HepG2 (cell line): ENCODE measurements at regions not wholly inside any gene's neighbourhood (a gene's known extent, or its start where the extent isn't known, plus 50 kb on each side); places are given as distances from the start of the nearest gene placed in this dataset.

Experiments used
- ATAC-seq: fragments of 200-7000 bp; cut with Tn5 transposase; 3 replicates; pipeline ENCODE4 v1.9.1; 2020; ENCODE audit warnings: mild to moderate bottlenecking, moderate library complexity
- BruUV-seq: library from RNA; stranded (reverse); fragments of 400-500 nt; replicated peaks from 2 replicates; lab custom pipeline; 2021; lab: Mats Ljungman, UMichigan
- CTCF ChIA-PET: fragments of 300-600 bp; formaldehyde crosslinking; extraction: SDS; loops from one replicate; lab custom pipeline; 2021; ENCODE audit warnings: low total read pairs, inconsistent platforms, low intra/inter-chr PET ratio; lab: Yijun Ruan, JAX
- POLR2A ChIA-PET: fragments of 350-600 bp; sonication (Branson Sonifier 250); formaldehyde crosslinking; loops from one replicate; lab custom pipeline; 2020; ENCODE audit warnings: antibody characterized with exemption, inconsistent platforms; lab: Yijun Ruan, JAX
- DNase-seq: peaks from one replicate; pipeline ENCODE4 v3.0.0-alpha.2; 2015; ENCODE audit warnings: low spot score
- FAIRE-seq: peaks from 3 replicates; lab custom pipeline; 2011; peaks lifted over from hg19 to GRCh38; lab: Jason Lieb, UNC
- H2AFZ ChIP-seq: one replicate; pipeline ENCODE4 v1.6.1; 2011; ENCODE audit warnings: low read length, inconsistent platforms
- H3K27ac ChIP-seq: fragments of 300-600 bp; 3 replicates; pipeline ENCODE4 v1.8.0; 2011; ENCODE audit warnings: mixed run types, mild to moderate bottlenecking, mixed read lengths, low read length, inconsistent platforms; ENCODE audit not compliant: insufficient read depth; ENCODE audit errors: extremely low read length
- H3K27me3 ChIP-seq, 2 experiments: fragments of 200-600 bp in 1 of 2; 2 replicates in 1 of 2; 3 replicates in 1 of 2; pipeline versions ENCODE4 v1.6.0 to v1.8.0; 2011; ENCODE audit warnings: low read length in 2 of 2, mild to moderate bottlenecking in 2 of 2, moderate library complexity in 2 of 2, inconsistent platforms in 1 of 2; ENCODE audit not compliant: insufficient read depth in 2 of 2, control insufficient read depth in 1 of 2
- H3K36me3 ChIP-seq, 2 experiments: fragments of 200-600 bp in 1 of 2; replicated peaks in 1 of 2; 2 replicates in 1 of 2; 3 replicates in 1 of 2; pipeline versions ENCODE4 v1.5.1 to v1.8.0; 2011; ENCODE audit warnings: low read length in 2 of 2, inconsistent platforms in 1 of 2; ENCODE audit not compliant: insufficient read depth in 2 of 2, control insufficient read depth in 1 of 2
- H3K4me1 ChIP-seq: 2 replicates; pipeline ENCODE4 v1.5.1; 2012; ENCODE audit warnings: low read length, inconsistent platforms; ENCODE audit not compliant: insufficient read depth
- H3K4me2 ChIP-seq: 2 replicates; pipeline ENCODE4 v1.6.0; 2011; ENCODE audit warnings: low read depth, low read length, inconsistent platforms
- H3K4me3 ChIP-seq, 3 experiments: fragments of 200-600 bp in 1 of 3; sonication (generic), shearing (Covaris generic) in 1 of 3; replicated peaks in 1 of 3; 2 replicates each; pipeline ENCODE4 v1.5.1; 2011 to 2016; ENCODE audit warnings: low read length in 3 of 3, inconsistent platforms in 2 of 3, low read depth in 2 of 3, mild to moderate bottlenecking in 2 of 3, control low read depth in 1 of 3, mixed read lengths in 1 of 3; ENCODE audit not compliant: insufficient read depth in 1 of 3
- H3K79me2 ChIP-seq: one replicate; pipeline ENCODE4 v1.6.1; 2011; ENCODE audit warnings: low read length, inconsistent platforms; ENCODE audit not compliant: insufficient read depth
- H3K9ac ChIP-seq: 2 replicates; pipeline ENCODE4 v1.6.0; 2011; ENCODE audit warnings: mild to moderate bottlenecking, low read depth, low read length, inconsistent platforms; ENCODE audit not compliant: insufficient read depth
- H3K9me3 ChIP-seq: 2 replicates; pipeline ENCODE4 v1.5.1; 2012; ENCODE audit warnings: mild to moderate bottlenecking, low read length
- H4K20me1 ChIP-seq: 2 replicates; pipeline ENCODE4 v1.6.0; 2011; ENCODE audit warnings: inconsistent platforms, mild to moderate bottlenecking, low read length, moderate library complexity; ENCODE audit not compliant: insufficient read depth
- ATF1 ChIP-seq: IDR thresholded peaks from 2 replicates; pipeline ENCODE4 v1.6.1; 2016; ENCODE audit warnings: mild to moderate bottlenecking, control low read depth
- CC2D1A ChIP-seq: sonication (generic); formaldehyde crosslinking; IDR thresholded peaks from 2 replicates; pipeline ENCODE4 v1.8.1; 2023; ENCODE audit warnings: mild to moderate bottlenecking, missing genetic modification reagents
- CHCHD3 ChIP-seq: sonication (generic); formaldehyde crosslinking; IDR thresholded peaks from 2 replicates; pipeline ENCODE4 v1.8.0; 2022; ENCODE audit warnings: mild to moderate bottlenecking, missing genetic modification reagents, moderate library complexity
- GTF3A ChIP-seq: sonication (generic); formaldehyde crosslinking; conservative IDR thresholded peaks from 2 replicates; pipeline ENCODE4 v1.4.0; 2020; ENCODE audit warnings: mild to moderate bottlenecking, missing genetic modification reagents
- HNF1A ChIP-seq, 2 experiments: sonication (generic) in 1 of 2; formaldehyde crosslinking in 1 of 2; IDR thresholded peaks; 2 replicates each; pipeline versions ENCODE4 v1.4.0 to v1.6.1; 2016 to 2020; ENCODE audit warnings: borderline replicate concordance in 1 of 2, low read depth in 1 of 2, mild to moderate bottlenecking in 1 of 2, missing genetic modification reagents in 1 of 2
- KLF13 ChIP-seq: sonication (generic); formaldehyde crosslinking; IDR thresholded peaks from 2 replicates; pipeline ENCODE4 v1.4.0; 2020; ENCODE audit warnings: mild to moderate bottlenecking, missing genetic modification reagents
- NFKB2 ChIP-seq: sonication (generic); formaldehyde crosslinking; IDR thresholded peaks from 2 replicates; pipeline ENCODE4 v1.4.0; 2020; ENCODE audit warnings: missing genetic modification reagents, borderline replicate concordance
- SMYD3 ChIP-seq: sonication (generic); formaldehyde crosslinking; IDR thresholded peaks from 2 replicates; pipeline ENCODE4 v1.8.1; 2023; ENCODE audit warnings: mild to moderate bottlenecking, missing genetic modification reagents
- ZBTB38 ChIP-seq: sonication (generic); formaldehyde crosslinking; IDR thresholded peaks from 2 replicates; pipeline ENCODE4 v1.5.1; 2020; ENCODE audit warnings: mild to moderate bottlenecking, missing genetic modification reagents
- ZKSCAN5 ChIP-seq: sonication (generic); formaldehyde crosslinking; IDR thresholded peaks from 2 replicates; pipeline ENCODE4 v1.5.1; 2020; ENCODE audit warnings: mild to moderate bottlenecking, missing genetic modification reagents
- ZNF12 ChIP-seq: sonication (generic); formaldehyde crosslinking; IDR thresholded peaks from 2 replicates; pipeline ENCODE4 v1.5.0; 2020; ENCODE audit warnings: missing genetic modification reagents
- ZNF383 ChIP-seq: sonication (generic); formaldehyde crosslinking; IDR thresholded peaks from 2 replicates; pipeline ENCODE4 v1.4.0; 2020; ENCODE audit warnings: missing genetic modification reagents, mild to moderate bottlenecking, borderline replicate concordance
- ZNF766 ChIP-seq: sonication (generic); formaldehyde crosslinking; IDR thresholded peaks from 2 replicates; pipeline ENCODE4 v1.5.0; 2020; ENCODE audit warnings: missing genetic modification reagents, borderline replicate concordance
- ZNF790 ChIP-seq: sonication (generic); formaldehyde crosslinking; IDR thresholded peaks from 2 replicates; pipeline ENCODE4 v1.8.0; 2022; ENCODE audit warnings: missing genetic modification reagents, mild to moderate bottlenecking, borderline replicate concordance
- WGBS: methylation state at CpG from one replicate; pipeline ENCODE4 v1.1.6; 2017; ENCODE audit warnings: low lambda C conversion rate; 5-methylcytosine and 5-hydroxymethylcytosine counted together
- in situ Hi-C: cut with HindIII; loops from 2 replicates; pipeline ENCODE4 v1.10.0; 2017; ENCODE audit warnings: low pct_unique_long_range_greater_than_20kb; ENCODE audit not compliant: extremely low pct_ligation_motif_present
- intact Hi-C: fragments of 100-400 bp; cut with micrococcal nuclease; formaldehyde crosslinking; loops from one replicate; pipeline ENCODE4 v1.10.0; 2022; ENCODE audit not compliant: unreplicated experiment
- TF ChIP-seq, protein P1 (sequence below): sonication (generic); formaldehyde crosslinking; IDR thresholded peaks from 2 replicates; pipeline ENCODE4 v1.8.0; 2023; ENCODE audit warnings: mild to moderate bottlenecking, missing genetic modification reagents
- TF ChIP-seq, protein P2 (sequence below): IDR thresholded peaks from 2 replicates; pipeline ENCODE4 v1.4.0; 2020; ENCODE audit warnings: mild to moderate bottlenecking, missing genetic modification reagents

DNA sequence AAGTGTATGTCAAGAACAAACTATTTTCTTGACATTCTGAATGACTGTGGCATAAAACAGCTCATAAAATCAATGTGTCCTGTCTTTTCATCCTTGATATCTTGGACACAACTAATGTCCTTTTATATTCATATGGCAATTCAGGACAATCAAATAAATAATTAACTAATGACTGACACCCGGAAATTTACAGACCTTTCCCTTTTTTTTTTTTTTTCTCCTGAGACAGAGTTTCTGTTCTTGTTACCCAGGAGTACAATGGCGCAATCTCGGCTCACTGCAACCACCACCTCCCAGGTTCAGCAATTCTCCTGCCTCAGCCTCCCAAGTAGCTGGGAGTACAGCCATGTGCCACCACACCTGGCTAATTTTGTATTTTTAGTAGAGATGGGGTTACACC lies 107.1 kb upstream of the LGSN start:
- H3K4me2 ChIP-seq = no peak overlapping the region
- H2AFZ ChIP-seq = no peak overlapping the region
- 69% methylated on average over 3 of the region's 3 CpGs for WGBS
- intact Hi-C loops = no loop called here
- H3K4me1 ChIP-seq = peaks cover 48% of the 10 kb centered on the region
- peak; percentile 31 for DNase-seq
- H3K27ac ChIP-seq = no peak overlapping the region
- H3K4me3 ChIP-seq = no peak overlapping the region
- H3K9me3 ChIP-seq = no peaks in the 10 kb centered on the region
- no peaks in the 10 kb centered on the region; a peak in 1 of 5 replicates for H3K36me3 ChIP-seq
- no peaks in the 10 kb centered on the region for H4K20me1 ChIP-seq
- ATAC-seq = no peak
- no peaks in the 10 kb centered on the region for H3K79me2 ChIP-seq
- no peaks in the 10 kb centered on the region for H3K27me3 ChIP-seq
- H3K9ac ChIP-seq = no peak overlapping the region
- CTCF ChIA-PET = no interaction called here
- in situ Hi-C loops = no loop called here
- no peak for FAIRE-seq
- BruUV-seq = no TSS peak
- POLR2A ChIA-PET = no interaction called here
- no peak for TF ChIP-seq ATF1 (CRISPR knock-in tag)
- TF ChIP-seq CC2D1A (CRISPR knock-in tag) = no peak
- TF ChIP-seq, protein P1, sequence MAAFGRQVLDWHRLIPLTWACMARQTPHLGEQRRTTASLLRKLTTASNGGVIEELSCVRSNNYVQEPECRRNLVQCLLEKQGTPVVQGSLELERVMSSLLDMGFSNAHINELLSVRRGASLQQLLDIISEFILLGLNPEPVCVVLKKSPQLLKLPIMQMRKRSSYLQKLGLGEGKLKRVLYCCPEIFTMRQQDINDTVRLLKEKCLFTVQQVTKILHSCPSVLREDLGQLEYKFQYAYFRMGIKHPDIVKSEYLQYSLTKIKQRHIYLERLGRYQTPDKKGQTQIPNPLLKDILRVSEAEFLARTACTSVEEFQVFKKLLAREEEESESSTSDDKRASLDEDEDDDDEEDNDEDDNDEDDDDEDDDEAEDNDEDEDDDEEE (CRISPR knock-in tag) = no peak
- no peak for TF ChIP-seq ZBTB38 (CRISPR knock-in tag)
- TF ChIP-seq, protein P2, sequence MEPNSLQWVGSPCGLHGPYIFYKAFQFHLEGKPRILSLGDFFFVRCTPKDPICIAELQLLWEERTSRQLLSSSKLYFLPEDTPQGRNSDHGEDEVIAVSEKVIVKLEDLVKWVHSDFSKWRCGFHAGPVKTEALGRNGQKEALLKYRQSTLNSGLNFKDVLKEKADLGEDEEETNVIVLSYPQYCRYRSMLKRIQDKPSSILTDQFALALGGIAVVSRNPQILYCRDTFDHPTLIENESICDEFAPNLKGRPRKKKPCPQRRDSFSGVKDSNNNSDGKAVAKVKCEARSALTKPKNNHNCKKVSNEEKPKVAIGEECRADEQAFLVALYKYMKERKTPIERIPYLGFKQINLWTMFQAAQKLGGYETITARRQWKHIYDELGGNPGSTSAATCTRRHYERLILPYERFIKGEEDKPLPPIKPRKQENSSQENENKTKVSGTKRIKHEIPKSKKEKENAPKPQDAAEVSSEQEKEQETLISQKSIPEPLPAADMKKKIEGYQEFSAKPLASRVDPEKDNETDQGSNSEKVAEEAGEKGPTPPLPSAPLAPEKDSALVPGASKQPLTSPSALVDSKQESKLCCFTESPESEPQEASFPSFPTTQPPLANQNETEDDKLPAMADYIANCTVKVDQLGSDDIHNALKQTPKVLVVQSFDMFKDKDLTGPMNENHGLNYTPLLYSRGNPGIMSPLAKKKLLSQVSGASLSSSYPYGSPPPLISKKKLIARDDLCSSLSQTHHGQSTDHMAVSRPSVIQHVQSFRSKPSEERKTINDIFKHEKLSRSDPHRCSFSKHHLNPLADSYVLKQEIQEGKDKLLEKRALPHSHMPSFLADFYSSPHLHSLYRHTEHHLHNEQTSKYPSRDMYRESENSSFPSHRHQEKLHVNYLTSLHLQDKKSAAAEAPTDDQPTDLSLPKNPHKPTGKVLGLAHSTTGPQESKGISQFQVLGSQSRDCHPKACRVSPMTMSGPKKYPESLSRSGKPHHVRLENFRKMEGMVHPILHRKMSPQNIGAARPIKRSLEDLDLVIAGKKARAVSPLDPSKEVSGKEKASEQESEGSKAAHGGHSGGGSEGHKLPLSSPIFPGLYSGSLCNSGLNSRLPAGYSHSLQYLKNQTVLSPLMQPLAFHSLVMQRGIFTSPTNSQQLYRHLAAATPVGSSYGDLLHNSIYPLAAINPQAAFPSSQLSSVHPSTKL (CRISPR knock-in tag) = peak; percentile 21; the same call in 1 of the 2 replicates
- no peak for TF ChIP-seq GTF3A
- TF ChIP-seq CHCHD3 (CRISPR knock-in tag) = no peak
- no peak for TF ChIP-seq ZNF12 (CRISPR knock-in tag)
- TF ChIP-seq HNF1A (IDR thresholded peaks at IDR 0.05; ENCODE audit: low read depth) = peak; percentile 61; the same call in 1 of the 2 replicates
- peak; percentile 37; the same call in 1 of the 2 replicates for TF ChIP-seq HNF1A (CRISPR knock-in tag; IDR thresholded peaks at IDR 0.05; ENCODE audit: borderline replicate concordance)
- no peak for TF ChIP-seq ZNF383 (CRISPR knock-in tag)
- no peak for TF ChIP-seq KLF13
- TF ChIP-seq ZKSCAN5 = no peak
- no peak for TF ChIP-seq ZNF790 (CRISPR knock-in tag)
- TF ChIP-seq NFKB2 = no peak
- no peak for TF ChIP-seq ZNF766 (CRISPR knock-in tag)
- no peak for TF ChIP-seq SMYD3 (CRISPR knock-in tag)
